ENCODE measurements at regions not wholly inside any gene's neighbourhood (a gene's known extent, or its start where the extent isn't known, plus 50 kb on each side); places are given as distances from the start of the nearest gene placed in this dataset.

DNA sequence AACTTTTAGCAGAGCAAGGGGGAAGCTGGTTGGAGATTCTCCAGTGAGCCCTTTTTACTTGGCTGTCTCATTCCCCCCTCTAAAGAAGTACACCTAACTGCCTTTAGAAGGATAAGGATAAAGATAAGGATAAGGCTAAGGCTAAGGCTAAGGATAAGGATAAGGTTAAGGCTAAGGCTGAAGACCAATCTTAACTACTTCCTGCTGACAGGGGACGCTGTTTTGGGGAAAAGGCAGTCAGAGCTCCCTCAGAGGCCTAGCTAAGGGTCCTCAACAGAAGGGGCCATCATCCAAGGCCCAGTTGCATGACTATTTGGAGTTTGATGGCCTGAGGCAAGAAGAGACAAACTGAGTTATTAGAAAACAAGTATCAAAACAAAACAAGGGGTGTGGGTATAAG, 94.3 kb upstream of the ARPP21 start:
- DNase-seq: no peak

DNA sequence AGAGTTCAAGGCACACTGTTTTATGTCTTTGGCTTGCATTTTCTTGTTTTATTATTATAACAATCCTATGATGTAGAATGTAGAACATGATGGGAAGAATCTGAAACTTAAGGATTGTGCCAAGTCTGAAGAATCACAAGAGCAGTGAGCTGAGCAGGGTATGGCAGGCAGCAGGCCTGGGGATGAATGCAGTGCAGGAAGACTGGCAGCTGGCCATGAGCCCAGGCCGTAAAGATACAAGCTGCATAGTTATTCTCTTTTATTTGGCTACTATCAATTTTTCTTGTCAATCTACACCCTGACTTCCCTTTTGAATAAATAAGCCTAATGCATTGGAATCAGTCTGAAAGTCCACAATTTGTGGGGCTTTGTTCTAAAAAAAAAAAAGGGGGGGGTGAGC, 89.6 kb upstream of the ARPP21 start:
- no peak for DNase-seq

DNA sequence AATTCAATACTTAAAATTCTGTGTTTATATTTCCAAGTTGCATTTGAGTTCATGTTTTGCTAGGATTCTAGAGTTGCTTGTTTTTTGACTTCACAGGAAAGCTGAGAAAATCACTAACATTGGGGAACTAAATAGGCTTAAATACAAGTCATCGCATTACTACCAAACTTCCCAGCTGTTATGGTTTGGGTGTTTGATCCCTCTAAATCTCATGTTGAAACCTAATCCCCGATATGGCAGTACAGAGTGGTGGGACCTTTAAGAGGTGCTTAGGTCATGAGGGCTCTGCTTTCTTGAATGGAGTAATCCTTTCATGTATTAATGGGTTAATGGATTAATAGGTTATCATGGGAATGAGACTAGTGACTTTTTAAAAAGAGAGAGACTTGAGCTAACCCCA, 77.2 kb upstream of the ARPP21 start:
- no peak for DNase-seq

DNA sequence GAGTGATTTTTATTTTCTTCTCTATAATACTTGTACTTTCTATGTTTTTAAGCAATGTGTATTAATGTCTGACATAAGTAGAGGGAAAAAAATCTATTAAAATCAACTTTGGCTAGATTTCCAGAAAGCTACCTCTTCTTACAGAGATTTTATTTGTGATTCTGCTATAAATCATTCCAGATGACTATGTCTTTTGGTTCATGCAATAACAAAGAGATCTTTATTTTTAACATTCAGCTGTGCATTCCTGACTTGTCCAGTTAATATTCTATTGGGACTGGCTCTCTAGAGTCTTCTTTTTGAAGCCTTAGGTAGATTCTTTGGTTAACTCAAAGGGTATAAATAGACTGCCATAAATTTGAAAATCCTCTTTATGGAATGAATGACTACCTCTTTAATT, 74.3 kb upstream of the ARPP21 start:
- DNase-seq: no peak
